ENCODE measurements at regions not wholly inside any gene's neighbourhood (a gene's known extent, or its start where the extent isn't known, plus 50 kb on each side); places are given as distances from the start of the nearest gene placed in this dataset.
"Not testable (repeated sequence)": the region's sequence is repeated elsewhere in the genome, so short reads cannot be mapped to it uniquely, and the experiment has no call there.

DNA sequence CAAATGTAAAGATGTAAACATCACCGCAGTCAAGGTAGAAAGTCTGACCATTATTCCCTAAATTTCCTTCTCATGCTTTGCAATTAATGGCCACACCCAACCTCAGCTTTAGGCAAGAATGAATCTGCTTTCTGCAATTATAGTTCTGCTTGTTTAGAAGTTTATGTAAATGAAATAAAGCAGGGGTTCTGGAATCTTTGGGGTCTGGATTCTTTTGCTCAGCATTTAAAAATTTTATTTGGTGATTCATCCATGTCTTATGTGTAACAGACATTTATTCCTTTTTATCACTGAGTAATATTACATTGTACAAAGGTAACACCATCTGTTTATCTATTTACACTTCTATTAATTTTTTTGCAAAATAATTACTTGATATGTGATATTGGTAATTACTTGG, 613.6 kb downstream of the UTRN start:
- DNase-seq, result no peak

DNA sequence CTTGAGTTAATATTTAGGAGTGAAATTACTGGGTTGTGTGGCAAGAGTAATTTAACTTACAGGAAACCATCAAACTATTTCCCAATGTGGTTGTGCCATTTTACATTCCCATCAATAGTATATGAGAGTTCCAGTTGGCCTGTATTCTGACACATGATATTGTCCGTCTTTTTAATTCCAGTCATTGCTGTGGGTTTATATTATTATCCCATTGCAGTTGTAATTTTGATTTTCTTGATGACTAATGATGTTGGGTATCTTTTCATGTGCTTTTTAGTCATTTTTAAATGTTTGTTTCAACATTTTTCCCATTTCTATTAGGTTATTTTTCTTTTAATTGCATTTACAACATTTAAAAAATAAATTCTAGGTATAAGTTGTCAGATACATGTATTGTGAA, 614.0 kb downstream of the UTRN start:
- DNase-seq, result no peak

DNA sequence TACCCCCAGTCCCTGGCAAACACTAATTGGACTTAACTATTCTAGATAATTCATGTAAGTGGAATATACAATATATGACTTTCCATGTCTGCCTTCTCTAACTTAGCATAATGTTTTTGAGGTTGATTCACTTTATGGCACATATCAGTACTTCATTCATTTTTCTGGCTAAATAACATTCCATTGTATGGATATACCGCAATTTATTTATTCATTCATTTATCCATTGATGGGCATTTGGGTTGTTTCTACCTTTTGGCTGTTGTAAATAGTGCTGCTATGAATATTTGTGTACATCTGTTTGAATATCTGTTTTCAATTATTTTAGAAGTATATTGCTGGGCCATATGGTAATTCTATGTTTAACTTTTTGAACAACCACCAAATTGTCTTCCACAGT, 616.3 kb downstream of the UTRN start:
- no peak for DNase-seq

DNA sequence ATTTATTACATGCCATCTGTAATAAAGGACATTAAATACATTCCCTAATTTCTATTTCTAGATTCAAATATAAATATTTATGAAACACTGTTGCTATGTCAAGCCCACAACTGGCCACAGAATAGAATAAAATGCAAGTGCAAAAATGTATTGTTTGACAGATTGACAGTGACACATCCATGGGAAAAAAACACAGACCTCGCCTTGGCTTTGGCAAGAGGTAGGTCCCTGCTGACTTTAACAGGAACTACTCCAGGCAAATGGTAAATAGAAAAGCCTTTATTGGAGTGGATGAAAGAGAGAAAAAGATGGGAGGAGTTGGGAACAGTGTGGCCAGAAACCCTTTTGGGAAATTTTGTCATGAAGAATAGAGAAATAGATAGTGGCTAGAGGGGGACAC, 622.9 kb downstream of the UTRN start:
- no peak for DNase-seq

DNA sequence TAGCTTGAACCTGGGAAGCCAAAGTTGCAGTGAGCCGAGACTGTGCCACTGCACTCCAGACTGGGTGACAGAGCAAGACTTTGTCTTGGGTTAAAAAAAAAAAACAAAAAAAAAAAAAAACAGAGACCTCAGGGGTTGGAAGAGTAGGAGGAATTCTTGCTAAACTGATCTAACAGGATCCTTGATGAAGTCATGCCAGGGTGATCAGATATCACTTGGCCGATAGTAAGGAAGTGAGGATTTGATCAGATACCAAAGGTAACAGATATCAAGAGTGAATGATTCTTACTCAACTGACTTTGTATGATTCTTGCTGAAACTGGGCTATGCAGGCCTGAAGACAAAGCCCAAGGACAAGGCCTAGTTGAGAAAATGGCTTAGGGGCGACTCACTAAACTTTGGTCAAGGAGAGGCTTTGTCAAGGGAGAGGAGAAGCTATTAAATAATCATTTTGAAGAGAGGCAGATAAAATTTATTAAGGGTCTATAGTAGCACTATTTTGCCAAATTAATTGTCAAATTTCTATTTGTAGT, 624.7 kb downstream of the UTRN start:
- DNase-seq, result no peak

DNA sequence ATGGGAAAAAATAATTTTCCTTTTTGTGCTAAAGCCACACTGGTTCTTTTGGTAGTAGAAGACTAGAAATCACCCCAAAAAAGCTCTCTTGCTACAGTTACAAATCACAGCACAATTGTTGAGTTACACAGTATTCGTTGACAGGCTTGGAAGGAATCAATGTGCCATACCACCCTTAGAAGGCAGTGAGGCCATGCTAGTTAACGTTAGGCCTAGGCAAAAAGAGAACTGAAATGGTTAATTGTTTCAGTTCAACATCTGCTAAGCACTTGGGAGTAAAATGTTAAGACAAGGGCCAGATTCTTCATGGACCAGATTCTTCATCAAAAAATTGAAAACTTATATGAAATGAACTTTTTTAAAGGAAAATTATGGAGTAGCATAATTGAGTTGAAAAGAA, 626.2 kb downstream of the UTRN start:
- DNase-seq, result no peak

DNA sequence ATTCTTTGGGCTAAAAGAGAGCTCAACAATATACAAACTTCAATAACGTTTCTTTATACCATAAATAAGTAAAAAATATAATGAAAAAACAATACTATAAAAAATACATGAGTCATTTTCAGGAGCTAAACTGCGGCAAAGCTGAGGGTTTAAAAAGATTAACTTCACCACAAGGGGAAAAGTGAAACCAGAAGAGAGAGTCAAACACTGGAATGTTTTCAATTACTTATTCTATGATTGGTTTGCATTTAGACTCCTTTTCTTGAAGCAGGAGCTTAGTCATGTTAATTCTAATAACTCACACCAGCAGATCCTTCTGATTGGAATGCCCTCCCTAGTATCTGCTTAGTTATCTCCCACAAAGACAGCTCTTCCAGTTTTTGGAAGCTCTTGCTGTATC, 627.3 kb downstream of the UTRN start:
- DNase-seq, result no peak

DNA sequence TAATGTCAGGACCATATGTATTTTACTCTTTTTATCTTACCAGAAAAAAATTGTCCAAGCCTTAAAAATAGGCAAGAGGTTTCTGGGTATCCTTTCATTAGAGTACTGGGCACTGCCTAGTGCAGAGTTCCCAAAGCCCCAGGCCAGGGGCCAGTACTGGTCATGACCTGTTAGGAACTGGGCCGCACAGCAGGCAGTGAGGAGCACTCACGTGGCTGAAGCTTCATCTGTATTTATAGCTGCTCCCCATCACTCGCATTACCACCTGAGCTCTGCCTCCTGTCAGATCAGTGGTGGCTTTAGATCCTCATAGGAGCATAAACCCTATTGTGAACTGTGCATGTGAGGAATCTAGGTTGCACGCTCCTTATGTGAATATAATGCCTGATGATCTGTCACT, 632.9 kb downstream of the UTRN start:
- no peak for DNase-seq

DNA sequence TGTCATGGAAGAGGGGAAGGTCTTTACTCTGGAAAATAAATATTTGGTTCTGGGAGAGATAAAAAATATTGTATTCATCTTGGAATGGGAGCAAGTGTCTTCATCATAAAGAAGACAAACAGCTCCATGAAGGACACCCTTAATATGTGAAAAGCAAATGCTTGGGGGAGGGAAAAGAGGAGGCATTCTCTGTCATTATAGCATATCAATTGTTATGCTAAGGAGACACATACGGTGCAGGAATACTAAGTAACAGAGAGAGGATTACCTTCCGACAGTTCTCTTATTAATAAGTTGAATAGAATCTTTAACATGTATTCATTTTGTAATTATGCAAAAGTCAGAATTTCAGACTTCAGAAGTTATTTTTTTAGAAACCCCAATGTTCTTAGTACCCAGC, 634.4 kb downstream of the UTRN start:
- DNase-seq, result no peak

DNA sequence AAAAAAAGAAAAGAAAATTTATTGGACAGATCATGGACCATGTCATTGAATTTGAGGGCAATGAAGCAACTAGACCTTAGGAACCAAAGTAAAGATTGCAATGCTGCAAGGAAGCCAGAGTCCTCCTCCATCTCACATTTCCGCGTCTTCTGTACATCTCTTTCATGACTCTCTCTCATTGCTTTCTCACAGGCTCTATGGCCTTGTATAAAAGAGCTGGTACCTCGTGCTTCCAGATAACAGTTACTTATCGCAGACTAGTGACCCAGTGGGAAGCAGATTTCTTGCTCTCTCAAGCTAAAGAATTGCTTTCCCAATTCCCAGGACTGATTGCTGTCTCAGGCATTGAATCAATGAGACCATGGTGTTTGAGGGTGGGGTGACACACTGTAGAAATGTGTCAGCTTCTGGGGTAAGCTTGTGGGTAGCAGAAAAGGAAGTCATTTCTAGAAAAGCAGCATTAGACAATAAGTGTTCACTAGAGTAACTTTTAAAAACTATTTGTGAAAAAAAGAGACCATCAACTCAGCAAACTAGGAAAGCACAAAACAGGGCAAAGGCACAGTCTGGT, 635.3 kb downstream of the UTRN start:
- peak; percentile 7 for DNase-seq

DNA sequence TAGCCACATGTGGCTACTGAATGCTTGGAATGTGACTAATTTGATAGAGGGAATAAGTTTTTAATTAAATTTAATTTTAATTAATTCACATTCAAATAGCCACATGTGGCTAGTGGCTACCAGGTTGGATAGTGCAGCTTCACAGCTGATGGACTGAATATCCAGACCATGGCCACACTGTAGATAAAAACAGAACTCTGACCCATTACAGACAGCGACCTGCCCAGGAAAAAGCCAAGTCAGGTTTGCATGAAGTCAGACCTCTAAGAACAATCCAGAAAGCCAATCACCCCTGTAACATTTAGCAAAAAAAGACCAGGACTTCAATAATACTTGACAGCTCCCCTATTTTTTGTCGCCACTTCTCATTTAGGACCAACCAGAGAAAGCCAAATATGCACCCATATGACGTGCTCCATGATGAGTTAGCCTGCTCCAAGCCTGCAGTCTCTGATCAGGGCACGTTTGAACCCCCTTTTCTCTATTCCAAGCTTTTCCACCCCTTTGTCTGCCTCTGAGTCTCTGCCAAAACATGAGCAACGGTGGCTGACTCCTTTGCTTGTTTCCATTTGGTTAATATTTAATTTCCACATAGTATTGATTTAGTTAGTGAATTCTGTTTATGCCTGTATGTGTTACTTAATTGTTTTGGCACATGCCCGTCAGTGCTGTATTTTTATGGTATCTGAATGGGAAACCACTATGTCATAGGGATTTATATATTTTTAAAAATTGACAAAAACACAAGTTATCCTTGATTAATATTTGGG, 636.3 kb downstream of the UTRN start:
- no peak for DNase-seq

DNA sequence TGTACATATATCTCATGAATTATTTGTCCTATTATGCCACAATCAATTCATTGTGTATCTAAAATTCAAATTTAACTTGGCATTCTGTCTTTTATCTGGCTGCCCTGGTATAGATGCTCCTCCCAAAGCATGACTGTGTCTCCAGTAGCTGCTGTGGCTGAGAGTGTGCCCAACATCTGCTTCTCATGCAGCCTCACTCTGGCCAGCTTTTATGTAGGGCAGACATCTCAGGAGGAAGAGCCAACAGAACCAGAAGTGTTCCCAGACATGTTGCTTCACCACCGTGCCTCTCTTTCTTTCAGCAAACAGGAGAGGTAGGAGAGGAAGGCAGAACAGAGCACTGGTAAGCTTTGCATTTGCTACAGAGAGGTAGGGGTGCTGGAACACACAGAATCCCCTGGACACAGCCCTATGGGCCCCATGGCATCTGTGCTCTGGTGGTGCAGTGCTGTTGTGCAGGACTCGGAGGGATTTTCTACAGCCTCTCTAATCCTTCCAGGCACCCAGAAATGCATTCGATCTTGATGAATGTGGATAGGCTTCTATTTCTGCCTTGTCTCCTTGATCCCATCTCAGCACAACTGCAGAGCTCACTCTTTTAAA, 637.1 kb downstream of the UTRN start:
- no peak for DNase-seq

DNA sequence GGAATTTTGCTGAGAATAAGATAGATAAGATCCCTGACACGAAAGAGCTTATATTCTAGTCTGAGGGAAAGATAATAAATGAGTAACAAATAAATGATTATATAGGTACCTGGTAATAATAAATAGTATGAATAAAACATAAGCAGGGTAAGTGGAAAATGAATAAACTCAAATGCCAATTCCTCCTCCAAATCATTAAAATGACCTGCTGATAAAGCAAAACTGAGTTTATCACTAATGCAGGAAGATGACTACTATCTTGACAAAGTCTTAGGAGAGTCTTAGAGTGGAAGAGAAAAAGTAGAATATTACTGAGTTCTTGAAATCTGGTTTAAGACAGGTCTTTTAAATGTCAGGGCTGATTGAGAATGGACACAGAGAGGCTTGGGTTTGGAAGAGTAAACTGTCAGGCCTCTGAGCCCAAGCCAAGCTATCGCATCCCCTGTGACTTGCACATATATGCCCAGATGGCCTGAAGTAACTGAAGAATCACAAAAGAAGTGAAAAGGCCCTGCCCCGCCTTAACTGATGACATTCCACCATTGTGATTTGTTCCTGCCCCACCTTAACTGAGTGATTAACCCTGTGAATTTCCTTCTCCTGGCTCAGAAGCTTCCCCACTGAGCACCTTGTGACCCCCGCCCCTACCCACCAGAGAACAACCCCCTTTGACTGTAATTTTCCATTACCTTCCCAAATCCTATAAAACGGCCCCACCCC, 637.8 kb downstream of the UTRN start:
- DNase-seq, result not testable (repeated sequence)

DNA sequence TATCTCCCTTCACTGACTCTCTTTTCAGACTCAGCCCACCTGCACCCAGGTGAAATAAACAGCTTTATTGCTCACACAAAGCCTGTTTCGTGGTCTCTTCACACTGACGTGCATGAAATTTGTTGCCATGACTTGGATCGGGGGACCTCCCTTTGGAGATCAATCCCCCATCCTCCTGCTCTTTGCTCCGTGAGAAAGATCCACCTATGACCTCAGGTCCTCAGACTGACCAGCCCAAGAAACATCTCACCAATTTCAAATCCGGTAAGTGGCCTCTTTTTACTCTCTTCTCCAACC, 638.3 kb downstream of the UTRN start:
- not testable (repeated sequence) for DNase-seq

DNA sequence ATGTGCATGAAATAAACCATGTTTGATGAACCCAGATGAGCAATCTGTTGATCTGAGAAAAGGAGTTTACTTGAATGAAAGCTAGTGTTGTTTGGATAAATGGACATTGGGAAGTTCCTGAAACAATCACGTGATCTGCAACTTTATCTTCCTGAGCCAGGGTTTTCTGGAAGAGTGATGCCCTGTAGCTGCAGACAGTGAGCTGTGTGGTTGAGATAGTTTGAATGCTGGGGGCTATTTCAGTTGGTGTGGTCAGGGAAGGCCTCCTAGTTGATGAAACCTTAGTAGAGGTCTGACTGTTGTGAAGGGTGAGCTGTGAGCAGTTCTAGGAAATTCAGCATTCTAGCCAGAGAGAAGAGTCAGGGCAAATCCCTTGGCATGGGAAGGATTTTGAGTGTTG, 643.7 kb downstream of the UTRN start:
- DNase-seq, result no peak

DNA sequence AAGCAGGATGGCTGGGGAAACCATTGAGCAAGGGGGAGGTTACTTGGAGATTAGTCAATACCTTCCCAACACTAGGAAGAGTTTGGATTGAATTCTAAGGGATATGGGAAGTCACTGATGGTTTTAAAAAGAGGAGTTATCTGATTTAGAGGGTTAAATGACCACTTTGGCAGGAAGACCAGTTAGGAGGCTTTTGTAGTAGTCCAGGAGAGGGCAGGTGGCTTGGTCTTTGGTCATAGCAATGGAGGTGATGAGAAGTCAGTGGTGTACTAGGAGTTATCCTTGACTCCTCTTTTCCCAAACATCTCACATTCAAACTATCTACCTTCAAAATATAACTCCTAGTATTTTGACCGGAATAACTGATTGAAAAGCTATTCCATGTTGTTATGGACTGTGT, 644.1 kb downstream of the UTRN start:
- no peak for DNase-seq

DNA sequence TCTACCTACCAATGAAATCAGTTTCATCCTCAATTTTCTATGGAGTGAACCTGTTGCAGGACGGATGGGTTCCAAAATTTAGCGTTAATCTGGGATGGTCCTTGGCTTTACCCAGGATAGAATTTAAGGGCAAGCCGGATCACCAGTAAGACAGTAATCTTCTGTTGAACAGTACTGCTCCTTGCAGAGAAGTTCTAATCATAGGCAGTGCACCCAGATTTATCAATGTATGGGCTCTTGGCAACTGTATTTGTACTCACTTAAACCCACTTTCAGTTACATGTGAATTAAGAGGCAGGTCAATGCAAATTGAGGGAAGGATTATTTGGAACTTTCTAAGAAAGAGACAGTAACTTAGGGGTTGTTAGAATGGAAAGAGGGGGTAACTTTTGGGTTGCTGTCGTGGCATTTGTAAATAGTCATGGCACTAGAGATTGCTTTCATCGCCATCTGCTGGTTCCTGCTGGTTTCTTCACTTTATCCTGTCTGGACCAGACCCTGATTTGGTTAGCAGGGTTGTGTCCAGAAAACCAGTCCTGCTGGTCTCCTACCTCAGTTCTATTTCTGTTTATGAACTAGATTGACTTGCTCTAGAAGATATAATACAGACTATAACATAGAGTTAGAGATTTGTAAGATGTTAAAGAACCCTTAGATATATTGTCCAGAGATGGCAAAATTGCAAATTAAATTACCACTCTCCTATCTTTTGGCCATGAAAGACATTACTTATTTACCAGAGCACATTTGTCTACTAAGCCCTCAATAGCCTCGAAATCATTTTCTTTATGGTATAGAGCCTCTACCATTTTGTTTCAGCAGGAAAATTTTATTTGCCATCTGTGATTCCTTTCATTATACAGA, 646.3 kb downstream of the UTRN start:
- no peak for DNase-seq

DNA sequence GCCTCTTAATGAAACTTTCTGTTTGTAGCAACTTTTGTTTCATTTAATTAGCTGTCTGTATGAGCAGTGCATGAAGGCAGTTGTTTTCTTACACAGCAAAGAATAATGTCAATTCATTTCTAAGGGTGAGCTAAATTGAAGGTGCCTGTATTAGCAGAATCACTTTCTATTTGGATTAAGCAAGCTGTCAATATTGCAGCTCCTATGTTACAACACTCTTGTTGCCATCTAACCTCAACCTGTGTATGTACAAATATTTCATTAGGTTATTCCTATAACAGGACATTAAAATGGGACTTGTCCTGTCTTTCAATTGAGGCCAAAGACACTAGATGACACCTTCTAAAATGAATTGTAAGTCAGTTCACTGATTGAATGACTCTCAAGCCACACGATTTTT, 647.5 kb downstream of the UTRN start:
- no peak for DNase-seq

DNA sequence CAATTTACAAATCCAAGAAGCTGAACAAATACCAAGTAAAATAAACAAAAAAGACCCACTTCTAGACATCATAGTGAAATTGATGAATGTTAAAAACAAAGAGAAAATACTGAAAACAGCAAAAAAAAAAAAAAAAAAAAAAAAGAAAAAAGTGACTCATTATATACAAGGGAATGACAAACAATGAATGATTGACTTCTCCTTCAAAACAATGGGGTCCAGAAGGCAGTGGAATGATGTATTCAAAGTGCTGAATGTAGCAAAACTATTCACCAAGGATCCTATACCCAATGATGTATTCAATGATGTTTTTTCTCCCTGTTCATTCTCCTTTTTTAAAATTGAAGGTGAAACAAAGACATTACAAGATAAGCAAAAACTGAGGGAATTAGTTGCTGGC, 650.0 kb downstream of the UTRN start:
- no peak for DNase-seq

DNA sequence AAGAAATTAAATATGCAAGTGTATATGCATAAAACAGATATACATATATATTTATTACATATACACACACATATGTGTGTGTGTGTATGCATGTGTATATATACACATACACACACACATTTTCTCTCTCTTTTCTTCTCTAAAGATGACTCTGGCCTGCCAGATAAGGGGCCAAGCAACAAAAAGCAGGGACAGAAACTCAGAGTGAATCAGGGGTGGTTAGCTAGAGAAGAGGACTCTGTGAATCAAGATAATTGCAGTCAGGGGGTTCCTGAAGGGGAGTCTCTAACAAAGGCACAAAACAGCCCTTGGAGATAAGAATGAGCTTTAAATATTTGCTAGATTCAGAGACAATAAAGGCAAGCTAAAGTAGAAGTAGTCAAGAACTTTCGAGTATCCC, 650.5 kb downstream of the UTRN start:
- no peak for DNase-seq

DNA sequence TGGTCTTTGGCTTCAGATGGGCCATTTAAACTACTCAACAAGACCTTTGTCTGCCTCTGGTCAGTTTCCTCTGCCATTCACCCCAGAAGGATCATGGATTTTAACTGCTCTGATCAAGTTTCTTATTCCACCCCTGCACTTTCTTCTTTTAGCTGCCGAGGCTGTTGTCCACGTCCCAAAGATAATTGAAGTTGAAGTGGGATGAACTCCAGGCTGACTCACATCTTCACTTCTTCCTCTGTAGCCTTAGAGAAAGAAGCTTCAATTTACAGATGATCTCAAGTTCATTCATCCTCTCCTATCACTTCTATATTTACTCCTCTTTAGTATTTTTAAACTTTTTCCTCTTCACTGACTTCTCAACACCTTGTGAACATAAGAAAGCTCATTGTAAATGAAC, 651.6 kb downstream of the UTRN start:
- no peak for DNase-seq

DNA sequence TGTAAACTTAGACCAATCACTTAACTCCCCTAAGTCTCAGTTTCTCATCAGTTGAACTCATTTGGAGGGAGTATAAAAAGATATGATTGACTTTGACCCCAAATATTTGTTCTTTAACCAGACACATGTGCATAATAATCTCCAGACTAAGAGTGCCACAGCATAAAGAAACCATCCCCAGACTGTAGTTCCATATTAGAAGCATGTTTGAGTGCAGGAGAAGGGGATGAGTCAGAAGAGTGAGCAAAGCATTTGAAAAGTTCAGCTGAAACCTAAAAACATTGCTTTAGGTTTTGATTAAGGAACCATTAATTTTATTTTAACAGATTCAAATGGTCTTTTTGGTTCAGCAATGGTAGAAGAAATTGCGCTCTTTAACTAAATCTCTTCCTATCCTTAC, 654.8 kb downstream of the UTRN start:
- no peak for DNase-seq

DNA sequence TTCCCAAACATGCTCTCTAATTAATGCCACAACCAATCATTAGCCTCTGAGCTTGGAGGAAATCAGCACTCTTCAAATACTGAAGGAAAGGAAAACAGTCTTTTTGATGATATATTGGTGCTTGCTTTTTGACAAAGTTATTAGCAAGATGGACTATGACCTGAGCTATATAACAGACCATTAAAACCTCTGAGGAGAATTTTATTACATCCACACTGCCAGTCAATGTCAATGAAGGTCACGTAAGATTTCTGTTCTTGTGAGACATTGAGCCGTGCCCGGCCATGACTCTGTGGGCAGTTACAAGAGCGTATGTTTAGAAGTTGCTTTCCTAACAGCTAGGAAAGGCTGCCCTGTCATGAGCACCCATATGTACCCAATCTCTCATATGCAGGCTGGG, 659.0 kb downstream of the UTRN start:
- no peak for DNase-seq
